GM12878 (cell line): ENCODE measurements at regions not wholly inside any gene's neighbourhood (a gene's known extent, or its start where the extent isn't known, plus 50 kb on each side); places are given as distances from the start of the nearest gene placed in this dataset.

Experiments
- BCL11A ChIP-seq: IDR thresholded peaks from 2 replicates; pipeline ENCODE4 v1.6.1; 2011; ENCODE audit warnings: low read depth, low read length
- CTCF ChIP-seq, 3 experiments: IDR thresholded peaks in 2 of 3; conservative IDR thresholded peaks in 1 of 3; 2 replicates each; pipeline ENCODE4 v1.5.1; 2011; ENCODE audit warnings: low read depth in 3 of 3, low read length in 3 of 3, mild to moderate bottlenecking in 3 of 3, control low read depth in 2 of 3, moderate library complexity in 2 of 3, inconsistent platforms in 1 of 3, mixed read lengths in 1 of 3; ENCODE audit not compliant: control insufficient read depth in 2 of 3, insufficient read depth in 1 of 3; ENCODE audit errors: extremely low read depth in 1 of 3
- EP300 ChIP-seq, 2 experiments: fragments of 150-350 bp in 1 of 2; IDR thresholded peaks; 2 replicates each; pipeline ENCODE4 v1.6.1; 2011 to 2012; ENCODE audit warnings: low read depth in 2 of 2, low read length in 2 of 2, borderline replicate concordance in 1 of 2, improper control_type of control experiment in 1 of 2, inconsistent platforms in 1 of 2; ENCODE audit not compliant: control insufficient read depth in 1 of 2
- EZH2 ChIP-seq: IDR thresholded peaks from 2 replicates; pipeline ENCODE4 v1.6.1; 2012; ENCODE audit warnings: low read depth, mild to moderate bottlenecking, control low read depth, inconsistent platforms, low read length, borderline replicate concordance; ENCODE audit not compliant: control insufficient read depth
- POLR2A ChIP-seq: IDR thresholded peaks from 2 replicates; pipeline ENCODE4 v1.6.1; 2011; ENCODE audit warnings: low read depth, mild to moderate bottlenecking, low read length
- POLR2AphosphoS5 ChIP-seq: IDR thresholded peaks from 2 replicates; pipeline ENCODE4 v1.6.1; 2011; ENCODE audit warnings: mild to moderate bottlenecking, low read length, inconsistent platforms
- RAD21 ChIP-seq: IDR thresholded peaks from 2 replicates; pipeline ENCODE4 v1.6.1; 2011; ENCODE audit warnings: mild to moderate bottlenecking, low read depth, low read length, moderate library complexity; ENCODE audit not compliant: insufficient read depth
- ZNF274 ChIP-seq: IDR thresholded peaks from one replicate; pipeline ENCODE4 v1.8.0; 2011; ENCODE audit not compliant: insufficient read length, insufficient read depth
- TF ChIP-seq, protein P1 (sequence below): IDR thresholded peaks from 2 replicates; pipeline ENCODE4 v1.6.1; 2011; ENCODE audit warnings: borderline replicate concordance, low read depth, mild to moderate bottlenecking, moderate library complexity, mixed read lengths, low read length; ENCODE audit not compliant: insufficient read depth; ENCODE audit errors: extremely low read length
- TF ChIP-seq, protein P2 (sequence below): fragments of 450-650 bp; IDR thresholded peaks from 2 replicates; pipeline ENCODE4 v1.6.1; 2016; ENCODE audit warnings: mild to moderate bottlenecking
- TF ChIP-seq, protein P3 (sequence below): IDR thresholded peaks from 2 replicates; pipeline ENCODE4 v1.6.1; 2012; ENCODE audit warnings: mild to moderate bottlenecking, low read depth, low read length

GRCh38 chr21:28237661-28238060 lies 755.0 kb downstream of the LTN1 start:
- TF ChIP-seq BCL11A (no peak), POLR2A (no peak), EZH2 (no peak), EP300 (IDR thresholded peaks at IDR 0.05; ENCODE audit: borderline replicate concordance in 1 of 2, control insufficient read depth in 1 of 2, low read depth in 2 of 2, low read length in 2 of 2) (no peak), POLR2AphosphoS5 (no peak), ZNF274 (no peak), RAD21 (no peak), CTCF (IDR thresholded peaks at IDR 0.05 in 2 of 3, conservative IDR thresholded peaks at IDR 0.05 in 1 of 3; ENCODE audit: control insufficient read depth in 2 of 3, extremely low read depth in 1 of 3, insufficient read depth in 1 of 3, low read depth in 3 of 3, low read length in 3 of 3) (no peak)
- TF ChIP-seq, protein P1, sequence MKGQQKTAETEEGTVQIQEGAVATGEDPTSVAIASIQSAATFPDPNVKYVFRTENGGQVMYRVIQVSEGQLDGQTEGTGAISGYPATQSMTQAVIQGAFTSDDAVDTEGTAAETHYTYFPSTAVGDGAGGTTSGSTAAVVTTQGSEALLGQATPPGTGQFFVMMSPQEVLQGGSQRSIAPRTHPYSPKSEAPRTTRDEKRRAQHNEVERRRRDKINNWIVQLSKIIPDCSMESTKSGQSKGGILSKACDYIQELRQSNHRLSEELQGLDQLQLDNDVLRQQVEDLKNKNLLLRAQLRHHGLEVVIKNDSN, result no peak
- TF ChIP-seq, protein P2, sequence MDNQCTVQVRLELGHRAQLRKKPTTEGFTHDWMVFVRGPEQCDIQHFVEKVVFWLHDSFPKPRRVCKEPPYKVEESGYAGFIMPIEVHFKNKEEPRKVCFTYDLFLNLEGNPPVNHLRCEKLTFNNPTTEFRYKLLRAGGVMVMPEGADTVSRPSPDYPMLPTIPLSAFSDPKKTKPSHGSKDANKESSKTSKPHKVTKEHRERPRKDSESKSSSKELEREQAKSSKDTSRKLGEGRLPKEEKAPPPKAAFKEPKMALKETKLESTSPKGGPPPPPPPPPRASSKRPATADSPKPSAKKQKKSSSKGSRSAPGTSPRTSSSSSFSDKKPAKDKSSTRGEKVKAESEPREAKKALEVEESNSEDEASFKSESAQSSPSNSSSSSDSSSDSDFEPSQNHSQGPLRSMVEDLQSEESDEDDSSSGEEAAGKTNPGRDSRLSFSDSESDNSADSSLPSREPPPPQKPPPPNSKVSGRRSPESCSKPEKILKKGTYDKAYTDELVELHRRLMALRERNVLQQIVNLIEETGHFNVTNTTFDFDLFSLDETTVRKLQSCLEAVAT, result no peak
- TF ChIP-seq, protein P3, sequence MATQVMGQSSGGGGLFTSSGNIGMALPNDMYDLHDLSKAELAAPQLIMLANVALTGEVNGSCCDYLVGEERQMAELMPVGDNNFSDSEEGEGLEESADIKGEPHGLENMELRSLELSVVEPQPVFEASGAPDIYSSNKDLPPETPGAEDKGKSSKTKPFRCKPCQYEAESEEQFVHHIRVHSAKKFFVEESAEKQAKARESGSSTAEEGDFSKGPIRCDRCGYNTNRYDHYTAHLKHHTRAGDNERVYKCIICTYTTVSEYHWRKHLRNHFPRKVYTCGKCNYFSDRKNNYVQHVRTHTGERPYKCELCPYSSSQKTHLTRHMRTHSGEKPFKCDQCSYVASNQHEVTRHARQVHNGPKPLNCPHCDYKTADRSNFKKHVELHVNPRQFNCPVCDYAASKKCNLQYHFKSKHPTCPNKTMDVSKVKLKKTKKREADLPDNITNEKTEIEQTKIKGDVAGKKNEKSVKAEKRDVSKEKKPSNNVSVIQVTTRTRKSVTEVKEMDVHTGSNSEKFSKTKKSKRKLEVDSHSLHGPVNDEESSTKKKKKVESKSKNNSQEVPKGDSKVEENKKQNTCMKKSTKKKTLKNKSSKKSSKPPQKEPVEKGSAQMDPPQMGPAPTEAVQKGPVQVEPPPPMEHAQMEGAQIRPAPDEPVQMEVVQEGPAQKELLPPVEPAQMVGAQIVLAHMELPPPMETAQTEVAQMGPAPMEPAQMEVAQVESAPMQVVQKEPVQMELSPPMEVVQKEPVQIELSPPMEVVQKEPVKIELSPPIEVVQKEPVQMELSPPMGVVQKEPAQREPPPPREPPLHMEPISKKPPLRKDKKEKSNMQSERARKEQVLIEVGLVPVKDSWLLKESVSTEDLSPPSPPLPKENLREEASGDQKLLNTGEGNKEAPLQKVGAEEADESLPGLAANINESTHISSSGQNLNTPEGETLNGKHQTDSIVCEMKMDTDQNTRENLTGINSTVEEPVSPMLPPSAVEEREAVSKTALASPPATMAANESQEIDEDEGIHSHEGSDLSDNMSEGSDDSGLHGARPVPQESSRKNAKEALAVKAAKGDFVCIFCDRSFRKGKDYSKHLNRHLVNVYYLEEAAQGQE, result no peak
